ENCODE measurements at regions not wholly inside any gene's neighbourhood (a gene's known extent, or its start where the extent isn't known, plus 50 kb on each side); places are given as distances from the start of the nearest gene placed in this dataset.

DNA sequence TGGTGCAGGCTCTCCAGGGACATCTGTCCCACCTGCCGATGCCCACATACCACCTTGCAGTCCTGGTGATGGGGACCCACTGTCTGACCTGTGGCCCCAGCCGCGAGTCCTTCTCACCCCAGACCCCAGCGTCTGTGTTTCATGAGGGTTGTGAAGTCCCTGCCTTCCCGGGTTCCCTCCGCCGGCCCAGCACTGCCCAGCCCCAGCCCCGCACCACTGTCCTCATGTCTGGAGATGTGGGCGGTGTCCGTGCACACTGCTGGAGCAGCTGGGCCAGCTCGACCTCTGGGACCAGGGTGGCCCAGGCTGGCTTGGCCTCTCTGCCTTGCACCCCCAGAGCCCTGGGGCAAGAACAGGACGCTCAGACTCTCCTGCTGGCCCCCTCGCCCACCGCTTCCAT, 199.5 kb upstream of the CIBAR2 start:
- TF ChIP-seq, protein P1, sequence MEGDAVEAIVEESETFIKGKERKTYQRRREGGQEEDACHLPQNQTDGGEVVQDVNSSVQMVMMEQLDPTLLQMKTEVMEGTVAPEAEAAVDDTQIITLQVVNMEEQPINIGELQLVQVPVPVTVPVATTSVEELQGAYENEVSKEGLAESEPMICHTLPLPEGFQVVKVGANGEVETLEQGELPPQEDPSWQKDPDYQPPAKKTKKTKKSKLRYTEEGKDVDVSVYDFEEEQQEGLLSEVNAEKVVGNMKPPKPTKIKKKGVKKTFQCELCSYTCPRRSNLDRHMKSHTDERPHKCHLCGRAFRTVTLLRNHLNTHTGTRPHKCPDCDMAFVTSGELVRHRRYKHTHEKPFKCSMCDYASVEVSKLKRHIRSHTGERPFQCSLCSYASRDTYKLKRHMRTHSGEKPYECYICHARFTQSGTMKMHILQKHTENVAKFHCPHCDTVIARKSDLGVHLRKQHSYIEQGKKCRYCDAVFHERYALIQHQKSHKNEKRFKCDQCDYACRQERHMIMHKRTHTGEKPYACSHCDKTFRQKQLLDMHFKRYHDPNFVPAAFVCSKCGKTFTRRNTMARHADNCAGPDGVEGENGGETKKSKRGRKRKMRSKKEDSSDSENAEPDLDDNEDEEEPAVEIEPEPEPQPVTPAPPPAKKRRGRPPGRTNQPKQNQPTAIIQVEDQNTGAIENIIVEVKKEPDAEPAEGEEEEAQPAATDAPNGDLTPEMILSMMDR (IDR thresholded peaks at IDR 0.05) = no peak
- no peak for TF ChIP-seq POLR2A (IDR thresholded peaks at IDR 0.05)
